HG03103 (cell line): ENCODE measurements at regions not wholly inside any gene's neighbourhood (a gene's known extent, or its start where the extent isn't known, plus 50 kb on each side); places are given as distances from the start of the nearest gene placed in this dataset.
"Not testable (repeated sequence)": the region's sequence is repeated elsewhere in the genome, so short reads cannot be mapped to it uniquely, and the experiment has no call there.

Experiments used
- ATAC-seq: cut with Tn5 transposase; IDR thresholded peaks from one replicate; pipeline ENCODE4 v1.9.1; 2021; ENCODE audit warnings: low read depth; ENCODE audit not compliant: unreplicated experiment

GRCh38 chr4:138861135-138861534 lies 154.4 kb upstream of the NOCT start:
- no peak for ATAC-seq

- ATAC-seq, result not testable (repeated sequence)
These were observed 155.2 kb upstream of the NOCT start for GRCh38 chr4:138860357-138860756.

- ATAC-seq, result no peak
These were observed 156.3 kb upstream of the NOCT start for GRCh38 chr4:138859254-138859653.

GRCh38 chr4:138858419-138858818 lies 157.2 kb upstream of the NOCT start:
- ATAC-seq, result no peak

GRCh38 chr4:138857416-138857815 lies 158.2 kb upstream of the NOCT start:
- ATAC-seq, result no peak

GRCh38 chr4:138852681-138853080 lies 162.9 kb upstream of the NOCT start:
- no peak for ATAC-seq

- no peak for ATAC-seq
These were observed 163.9 kb upstream of the NOCT start for GRCh38 chr4:138851391-138852335.

GRCh38 chr4:138845664-138846063 lies 169.9 kb upstream of the NOCT start:
- no peak for ATAC-seq

GRCh38 chr4:138845054-138845453 lies 170.5 kb upstream of the NOCT start:
- no peak for ATAC-seq

GRCh38 chr4:138843616-138844015 lies 172.0 kb upstream of the NOCT start:
- ATAC-seq, result no peak

- no peak for ATAC-seq
These were observed 174.2 kb upstream of the NOCT start for GRCh38 chr4:138841343-138841742.

GRCh38 chr4:138838251-138838650 lies 177.3 kb upstream of the NOCT start:
- no peak for ATAC-seq

- no peak for ATAC-seq
These were observed 179.6 kb upstream of the NOCT start for GRCh38 chr4:138835832-138836533.

- peak; percentile 44 for ATAC-seq
These were observed 181.6 kb upstream of the NOCT start for GRCh38 chr4:138833974-138834373.

- ATAC-seq, result no peak
These were observed 183.0 kb upstream of the NOCT start for GRCh38 chr4:138832563-138832962.

- no peak for ATAC-seq
These were observed 183.6 kb upstream of the NOCT start for GRCh38 chr4:138831948-138832347.

- no peak for ATAC-seq
These were observed 186.7 kb upstream of the NOCT start for GRCh38 chr4:138828926-138829325.

GRCh38 chr4:138826754-138827153 lies 188.8 kb upstream of the NOCT start:
- no peak for ATAC-seq

- no peak for ATAC-seq
These were observed 189.3 kb upstream of the NOCT start for GRCh38 chr4:138826322-138826721.

- no peak for ATAC-seq
These were observed 194.2 kb upstream of the NOCT start for GRCh38 chr4:138821331-138821730.

GRCh38 chr4:138816875-138817274 lies 198.7 kb upstream of the NOCT start:
- ATAC-seq, result no peak

- no peak for ATAC-seq
These were observed 199.8 kb upstream of the NOCT start for GRCh38 chr4:138815811-138816210.
